ENCODE measurements at regions not wholly inside any gene's neighbourhood (a gene's known extent, or its start where the extent isn't known, plus 50 kb on each side); places are given as distances from the start of the nearest gene placed in this dataset.

DNA sequence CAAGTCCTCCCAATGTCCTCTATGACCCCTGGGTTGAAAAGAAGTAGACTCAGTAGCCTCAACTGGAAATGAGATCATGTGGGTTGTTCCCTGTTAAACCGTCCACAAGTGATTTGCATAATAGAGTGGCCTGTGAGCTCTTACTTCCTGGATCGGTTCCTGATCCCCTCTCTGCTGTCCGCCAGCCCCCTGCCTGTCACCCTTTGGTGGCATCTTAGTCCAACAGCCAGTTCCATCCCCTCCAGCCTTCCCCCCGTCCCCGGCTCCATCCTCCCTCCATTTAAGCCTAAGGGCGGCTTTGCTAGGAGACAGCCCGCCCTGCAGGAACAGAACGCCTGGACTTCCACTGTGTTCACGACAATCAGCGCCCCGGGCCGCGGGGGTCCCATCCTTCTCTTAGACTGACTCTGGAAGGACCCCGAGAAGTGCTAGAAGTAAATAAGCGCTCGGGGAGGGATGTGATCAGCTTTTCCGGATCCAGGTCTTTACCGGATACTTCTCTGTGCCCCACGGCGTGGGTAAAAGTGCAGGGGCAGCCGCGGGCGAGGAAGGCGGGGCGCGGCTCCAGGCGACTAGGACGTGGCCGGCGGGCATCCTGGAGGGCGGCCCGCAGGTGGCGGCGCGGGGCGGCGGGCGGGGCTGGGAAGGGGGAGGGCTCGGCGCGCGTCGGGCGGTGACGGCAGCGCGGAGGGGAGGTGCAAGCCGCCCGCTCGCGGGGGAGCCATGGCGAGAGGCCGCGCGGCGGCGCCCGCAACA lies 51.2 kb upstream of the ULK4 start:
- DNase-seq (ENCODE audit: low read depth in 2 of 2): peak; percentile 66 to 69

DNA sequence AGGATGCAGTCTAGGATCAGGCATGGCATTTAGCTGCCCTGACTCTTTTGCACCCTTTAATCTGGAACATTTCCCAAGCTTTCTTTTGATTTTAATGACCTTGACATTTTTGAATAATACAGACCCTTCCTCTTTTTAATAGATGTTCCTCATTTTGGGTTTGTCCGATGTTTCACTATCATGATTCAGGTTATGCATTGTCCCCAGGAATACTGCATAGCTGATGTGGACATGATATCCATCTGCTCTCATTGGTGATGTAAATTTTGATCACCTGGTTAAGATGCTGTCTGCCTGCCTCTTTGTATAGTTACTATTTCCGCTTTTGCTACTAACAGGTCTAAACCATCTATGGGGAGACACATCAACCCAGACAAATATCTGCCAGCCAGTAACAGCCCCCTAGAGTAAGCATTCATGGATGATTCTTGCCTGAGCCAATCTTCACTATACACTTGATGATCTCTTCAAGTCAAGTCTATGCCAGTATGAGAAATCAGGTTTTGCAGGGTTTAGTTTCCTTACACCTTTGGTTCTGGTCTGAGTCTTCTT lies 50.6 kb upstream of the ULK4 start:
- no peak for DNase-seq (ENCODE audit: low read depth in 2 of 2)
